ENCODE measurements at regions not wholly inside any gene's neighbourhood (a gene's known extent, or its start where the extent isn't known, plus 50 kb on each side); places are given as distances from the start of the nearest gene placed in this dataset.

DNA sequence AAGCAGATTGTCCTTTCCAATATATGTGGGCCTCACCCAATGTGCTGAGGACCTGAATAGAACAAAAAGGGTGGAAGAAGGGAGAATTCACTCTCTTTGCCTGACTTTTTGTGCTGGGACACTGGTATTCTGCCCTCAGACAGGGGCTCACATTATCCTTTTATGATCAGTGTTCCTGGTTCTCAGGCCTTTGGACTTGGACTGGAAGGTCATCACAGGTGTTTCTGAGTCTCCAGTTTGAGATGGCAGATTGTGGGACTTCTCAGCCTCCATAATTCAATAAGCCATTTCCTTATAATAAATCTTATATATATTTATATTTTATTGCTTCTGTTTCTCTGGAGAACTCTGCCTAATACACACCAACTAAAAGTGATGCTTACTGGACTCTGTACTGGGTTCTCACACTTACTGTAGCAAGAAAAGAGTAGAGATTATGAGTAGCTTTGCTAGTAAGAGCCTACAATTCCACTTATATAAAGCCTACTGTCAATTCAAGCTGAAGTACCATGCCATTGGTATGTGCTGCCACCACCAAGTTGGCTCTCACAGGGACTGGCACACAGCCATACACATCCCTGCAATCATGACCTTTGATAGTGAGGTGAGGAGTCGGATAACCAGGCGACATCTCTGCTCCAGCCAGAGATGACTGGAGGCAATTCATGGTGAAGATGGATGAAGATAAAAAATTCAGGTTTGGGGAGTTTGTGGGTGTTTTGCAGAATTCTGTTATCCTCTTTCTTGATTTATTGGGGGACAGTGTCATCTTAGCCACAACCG lies 130.7 kb upstream of the NR3C1 start:
- TF ChIP-seq, protein P1, sequence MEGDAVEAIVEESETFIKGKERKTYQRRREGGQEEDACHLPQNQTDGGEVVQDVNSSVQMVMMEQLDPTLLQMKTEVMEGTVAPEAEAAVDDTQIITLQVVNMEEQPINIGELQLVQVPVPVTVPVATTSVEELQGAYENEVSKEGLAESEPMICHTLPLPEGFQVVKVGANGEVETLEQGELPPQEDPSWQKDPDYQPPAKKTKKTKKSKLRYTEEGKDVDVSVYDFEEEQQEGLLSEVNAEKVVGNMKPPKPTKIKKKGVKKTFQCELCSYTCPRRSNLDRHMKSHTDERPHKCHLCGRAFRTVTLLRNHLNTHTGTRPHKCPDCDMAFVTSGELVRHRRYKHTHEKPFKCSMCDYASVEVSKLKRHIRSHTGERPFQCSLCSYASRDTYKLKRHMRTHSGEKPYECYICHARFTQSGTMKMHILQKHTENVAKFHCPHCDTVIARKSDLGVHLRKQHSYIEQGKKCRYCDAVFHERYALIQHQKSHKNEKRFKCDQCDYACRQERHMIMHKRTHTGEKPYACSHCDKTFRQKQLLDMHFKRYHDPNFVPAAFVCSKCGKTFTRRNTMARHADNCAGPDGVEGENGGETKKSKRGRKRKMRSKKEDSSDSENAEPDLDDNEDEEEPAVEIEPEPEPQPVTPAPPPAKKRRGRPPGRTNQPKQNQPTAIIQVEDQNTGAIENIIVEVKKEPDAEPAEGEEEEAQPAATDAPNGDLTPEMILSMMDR (IDR thresholded peaks at IDR 0.05; ENCODE audit: low read length), result no peak
- TF ChIP-seq EZH2 (optimal IDR thresholded peaks at IDR 0.05; ENCODE audit: low read depth, low read length) (no peak), EZH2phosphoT487 (IDR thresholded peaks at IDR 0.05; ENCODE audit: low read length) (no peak)

Measured in MM.1S (cell line).